GM10248 (cell line): ENCODE measurements at regions not wholly inside any gene's neighbourhood (a gene's known extent, or its start where the extent isn't known, plus 50 kb on each side); places are given as distances from the start of the nearest gene placed in this dataset.
"Not testable (repeated sequence)": the region's sequence is repeated elsewhere in the genome, so short reads cannot be mapped to it uniquely, and the experiment has no call there.

ENCODE experiments used
- CTCF ChIA-PET: fragments of 300-600 bp; sonication (Branson Sonifier 250); formaldehyde crosslinking; extraction: SDS; loops from one replicate; lab custom pipeline; 2021; ENCODE audit warnings: antibody characterized with exemption; lab: Yijun Ruan, JAX
- POLR2A ChIA-PET: fragments of 350-650 bp; sonication (Branson Sonifier 250); formaldehyde crosslinking; extraction: SDS; loops from one replicate; lab custom pipeline; 2020; ENCODE audit warnings: antibody characterized with exemption; lab: Yijun Ruan, JAX
- DNase-seq: peaks from one replicate; pipeline ENCODE4 v3.0.0; 2012; ENCODE audit errors: extremely low spot score
- CTCF ChIP-seq: IDR thresholded peaks from 2 replicates; pipeline ENCODE4 v1.5.1; 2012; ENCODE audit warnings: mild to moderate bottlenecking, low read depth; ENCODE audit errors: extremely low read depth, missing control alignments, control extremely low read depth

GRCh38 chr2:23055251-23055650 is 329.7 kb upstream of the KLHL29 start:
- no peak for TF ChIP-seq CTCF
- no peak for DNase-seq
- ChIA-PET POLR2A (no interaction called here), CTCF (no interaction called here)

- POLR2A ChIA-PET, DNase-seq, CTCF ChIA-PET: not testable (repeated sequence)
These were observed 328.1 kb upstream of the KLHL29 start for GRCh38 chr2:23056846-23057245.

- no peak for DNase-seq
- ChIA-PET POLR2A (no interaction called here), CTCF (no interaction called here)
- TF ChIP-seq CTCF, result no peak
These were observed 326.5 kb upstream of the KLHL29 start for GRCh38 chr2:23058435-23058834.

GRCh38 chr2:23065210-23065609 is 319.8 kb upstream of the KLHL29 start:
- TF ChIP-seq CTCF, result no peak
- DNase-seq, result no peak
- ChIA-PET CTCF (interaction anchor here (0.9 to 1.2 kb wide), 2 partner anchors 10 to 13 kb away, joined by 3 to 5 read pairs; no protein-coding TSS in a partner anchor), POLR2A (no interaction called here)

- CTCF ChIA-PET, result interaction anchor here (1.2 to 1.5 kb wide), 2 partner anchors 11 to 14 kb away, joined by 4 to 5 read pairs; no protein-coding TSS in a partner anchor
- POLR2A ChIA-PET, result no interaction called here
- no peak for DNase-seq
- TF ChIP-seq CTCF, result no peak
These were observed 319.0 kb upstream of the KLHL29 start for GRCh38 chr2:23065936-23066335.

DNA sequence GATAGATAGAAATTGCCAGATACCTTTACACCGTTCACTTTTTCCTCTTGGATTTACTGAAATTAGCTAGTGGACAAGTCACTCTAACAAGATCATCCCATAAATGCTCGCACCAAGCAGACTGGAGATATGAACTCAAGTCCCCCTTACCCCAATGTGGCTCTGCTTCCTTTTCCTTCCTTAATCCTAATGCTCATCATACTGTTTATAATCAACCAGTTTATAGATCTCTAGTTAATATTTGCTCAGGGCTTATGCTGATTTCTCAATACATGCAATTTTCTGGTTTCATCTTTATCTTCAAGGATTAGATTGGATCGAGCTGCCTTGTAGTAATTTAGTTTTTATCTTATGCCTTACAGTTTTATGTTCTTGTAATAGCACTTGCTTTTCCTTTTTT is 318.3 kb upstream of the KLHL29 start:
- ChIA-PET CTCF (interaction anchor here (1.5 kb wide), 1 partner anchor 10 kb away, joined by 4 read pairs; no protein-coding TSS in a partner anchor), POLR2A (no interaction called here)
- TF ChIP-seq CTCF, result no peak

GRCh38 chr2:23069156-23069555 is 315.8 kb upstream of the KLHL29 start:
- ChIA-PET POLR2A (no interaction called here), CTCF (no interaction called here)
- TF ChIP-seq CTCF, result no peak
- DNase-seq, result no peak

More for the DNA sequence above, 318.3 kb upstream of the KLHL29 start:
- no peak for DNase-seq
